Trophoblast cell (in vitro differentiated cells and primary cell): ENCODE measurements at regions not wholly inside any gene's neighbourhood (a gene's known extent, or its start where the extent isn't known, plus 50 kb on each side); places are given as distances from the start of the nearest gene placed in this dataset.

Source experiments
- DNase-seq, 2 donors: peaks; one replicate each; pipeline ENCODE4 v3.0.0-alpha.2; 2016
- H2AFZ ChIP-seq: 2 replicates; pipeline ENCODE4 v1.6.1; 2013; ENCODE audit warnings: low read length, moderate library complexity, mild to moderate bottlenecking; ENCODE audit not compliant: insufficient read depth, poor library complexity
- H2AK5ac ChIP-seq: 2 replicates; pipeline ENCODE4 v1.6.1; 2013; ENCODE audit warnings: mild to moderate bottlenecking, low read length
- H2BK120ac ChIP-seq: 2 replicates; pipeline ENCODE4 v1.6.1; 2013; ENCODE audit warnings: low read length, mild to moderate bottlenecking, moderate library complexity; ENCODE audit not compliant: insufficient read depth, poor library complexity
- H2BK12ac ChIP-seq: 2 replicates; pipeline ENCODE4 v1.6.1; 2013; ENCODE audit warnings: mild to moderate bottlenecking, low read length, moderate library complexity
- H2BK5ac ChIP-seq: 2 replicates; pipeline ENCODE4 v1.6.1; 2013; ENCODE audit warnings: low read length, low read depth, moderate library complexity, mild to moderate bottlenecking; ENCODE audit not compliant: poor library complexity
- H3K14ac ChIP-seq: 2 replicates; pipeline ENCODE4 v1.6.1; 2013; ENCODE audit warnings: mild to moderate bottlenecking, low read length
- H3K18ac ChIP-seq: 2 replicates; pipeline ENCODE4 v1.6.1; 2013; ENCODE audit warnings: mild to moderate bottlenecking, low read length
- H3K23ac ChIP-seq: 2 replicates; pipeline ENCODE4 v1.6.1; 2013; ENCODE audit warnings: low read length
- H3K27ac ChIP-seq: 2 replicates; pipeline ENCODE4 v1.5.1; 2013; ENCODE audit warnings: low read depth, mild to moderate bottlenecking, inconsistent platforms, low read length, moderate library complexity
- H3K27me3 ChIP-seq: 2 replicates; pipeline ENCODE4 v1.6.1; 2013; ENCODE audit warnings: inconsistent platforms, mild to moderate bottlenecking, low read length, moderate library complexity; ENCODE audit not compliant: insufficient read depth
- H3K36me3 ChIP-seq, 2 experiments: 1 replicate in 1 of 2; 2 replicates in 1 of 2; pipeline ENCODE4 v1.6.1; 2013; ENCODE audit warnings: low read length in 2 of 2, mild to moderate bottlenecking in 2 of 2, moderate library complexity in 1 of 2; ENCODE audit not compliant: insufficient read depth in 2 of 2, control insufficient read depth in 1 of 2
- H3K4ac ChIP-seq: 2 replicates; pipeline ENCODE4 v1.6.1; 2013; ENCODE audit warnings: low read depth, mild to moderate bottlenecking, low read length, moderate library complexity
- H3K4me1 ChIP-seq, 2 experiments: 1 replicate in 1 of 2; 2 replicates in 1 of 2; pipeline ENCODE4 v1.6.1; 2013; ENCODE audit warnings: low read length in 2 of 2, mild to moderate bottlenecking in 2 of 2, moderate library complexity in 1 of 2; ENCODE audit not compliant: insufficient read depth in 2 of 2, control insufficient read depth in 1 of 2
- H3K4me2 ChIP-seq: 2 replicates; pipeline ENCODE4 v1.6.1; 2013; ENCODE audit warnings: inconsistent platforms, mild to moderate bottlenecking, low read length, moderate library complexity
- H3K4me3 ChIP-seq: 2 replicates; pipeline ENCODE4 v1.5.1; 2013; ENCODE audit warnings: mild to moderate bottlenecking, low read depth, low read length, inconsistent platforms
- H3K79me1 ChIP-seq: one replicate; pipeline ENCODE4 v1.6.1; 2013; ENCODE audit warnings: low read length
- H3K79me2 ChIP-seq: 2 replicates; pipeline ENCODE4 v1.6.1; 2013; ENCODE audit warnings: low read length, mild to moderate bottlenecking; ENCODE audit not compliant: control insufficient read depth, insufficient read depth, poor library complexity
- H3K9ac ChIP-seq: 2 replicates; pipeline ENCODE4 v1.6.1; 2013; ENCODE audit warnings: mild to moderate bottlenecking, low read length
- H3K9me3 ChIP-seq: 2 replicates; pipeline ENCODE4 v1.6.1; 2013; ENCODE audit warnings: low read depth, mild to moderate bottlenecking, control low read depth, inconsistent platforms, low read length; ENCODE audit not compliant: insufficient read depth
- H4K12ac ChIP-seq: 2 replicates; pipeline ENCODE4 v1.6.1; 2013; ENCODE audit warnings: low read depth, mild to moderate bottlenecking, low read length, moderate library complexity
- H4K8ac ChIP-seq: 2 replicates; pipeline ENCODE4 v1.6.1; 2013; ENCODE audit warnings: low read depth, mild to moderate bottlenecking, low read length, moderate library complexity
- H4K91ac ChIP-seq: one replicate; pipeline ENCODE4 v1.6.1; 2013; ENCODE audit warnings: low read depth, mild to moderate bottlenecking, low read length, moderate library complexity
- WGBS: extraction: QIAGEN DNeasy Blood & Tissue Kit; methylation state at CpG from one replicate; pipeline ENCODE4 v1.1.7; 2013; ENCODE audit warnings: missing lambda C conversion rate; ENCODE audit not compliant: insufficient read length, insufficient coverage; ENCODE audit errors: extremely low coverage; 5-methylcytosine and 5-hydroxymethylcytosine counted together

DNA sequence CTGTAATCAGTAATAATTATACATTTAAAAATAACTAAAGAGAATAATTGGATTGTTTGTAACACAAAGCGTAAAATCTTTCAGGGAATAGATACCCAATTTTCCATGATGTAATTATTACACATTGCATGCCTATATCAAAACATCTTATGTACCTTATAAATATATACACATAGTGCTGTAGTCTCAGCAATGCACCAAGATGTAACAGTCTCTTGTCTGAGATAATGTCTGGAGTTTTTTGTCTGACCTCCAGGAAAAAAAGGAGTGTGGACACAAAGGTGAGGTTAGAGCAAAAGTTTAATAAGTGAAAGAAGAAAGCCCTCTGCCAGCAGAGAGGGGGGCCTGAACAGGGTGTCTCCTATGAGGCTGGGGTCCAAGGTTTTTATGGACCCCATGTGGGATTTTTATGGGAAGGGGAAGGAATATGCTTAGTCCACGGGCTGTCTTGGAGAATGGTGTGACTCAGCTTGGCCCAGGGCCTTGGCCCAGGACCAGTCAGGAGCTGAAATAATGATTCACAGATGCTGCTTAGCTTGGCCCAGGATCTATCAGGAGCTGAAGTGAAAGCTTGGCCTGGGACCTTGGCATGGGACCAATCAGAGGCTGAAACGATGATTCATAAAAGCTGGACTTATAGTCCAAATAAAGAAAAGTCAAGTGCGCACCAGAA, 545.0 kb downstream of the ZPLD1 start:
- H3K79me2 ChIP-seq = no peaks in the 10 kb centered on the region
- no CpG with 5 or more reads among the region's 4 CpGs for WGBS
- DNase-seq = no peak
- no peak overlapping the region for H3K14ac ChIP-seq
- no peaks in the 10 kb centered on the region for H3K79me1 ChIP-seq
- H2BK12ac ChIP-seq = no peak overlapping the region
- H3K18ac ChIP-seq = no peak overlapping the region
- H3K4me2 ChIP-seq = no peak overlapping the region
- H3K4me3 ChIP-seq = no peak overlapping the region
- H3K4ac ChIP-seq = no peak overlapping the region
- no peaks in the 10 kb centered on the region for H3K27me3 ChIP-seq
- H2BK5ac ChIP-seq = no peak overlapping the region
- H3K27ac ChIP-seq = no peak overlapping the region
- no peak overlapping the region for H3K23ac ChIP-seq
- no peak overlapping the region for H2AFZ ChIP-seq
- peak overlapping the region; percentile 52 for H3K9ac ChIP-seq
- H4K12ac ChIP-seq = no peak overlapping the region
- no peak overlapping the region for H4K8ac ChIP-seq
- no peaks in the 10 kb centered on the region for H3K4me1 ChIP-seq
- no peak overlapping the region for H2AK5ac ChIP-seq
- no peak overlapping the region for H2BK120ac ChIP-seq
- H3K9me3 ChIP-seq = no peaks in the 10 kb centered on the region
- no peak overlapping the region for H4K91ac ChIP-seq
- H3K36me3 ChIP-seq = no peaks in the 10 kb centered on the region

DNA sequence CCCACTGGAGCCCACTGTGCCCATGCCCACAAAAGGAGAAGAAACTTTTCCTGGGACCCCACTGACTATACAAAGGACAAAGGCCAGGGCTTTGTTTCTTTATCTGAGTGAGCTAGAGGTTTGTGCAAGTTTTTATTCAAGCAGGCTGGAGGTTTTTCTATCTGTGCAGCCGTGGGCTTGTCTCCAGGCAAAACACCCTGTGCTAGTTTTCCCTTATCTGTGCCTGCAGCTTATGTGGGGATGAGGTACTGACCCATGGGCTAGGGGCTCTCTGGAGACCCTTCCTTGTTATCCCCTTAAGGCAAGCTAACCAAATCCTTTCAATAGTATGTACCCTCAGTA, 545.5 kb downstream of the ZPLD1 start:
- no peak overlapping the region for H3K4me3 ChIP-seq
- H3K14ac ChIP-seq = no peak overlapping the region
- no peak overlapping the region for H4K91ac ChIP-seq
- no peak for DNase-seq
- H3K79me1 ChIP-seq = no peaks in the 10 kb centered on the region
- H2BK12ac ChIP-seq = no peak overlapping the region
- H3K23ac ChIP-seq = no peak overlapping the region
- H2BK120ac ChIP-seq = no peak overlapping the region
- H2AFZ ChIP-seq = no peak overlapping the region
- no peak overlapping the region for H2BK5ac ChIP-seq
- no peak overlapping the region for H3K9ac ChIP-seq
- no peaks in the 10 kb centered on the region for H3K4me1 ChIP-seq
- no peaks in the 10 kb centered on the region for H3K79me2 ChIP-seq
- no peak overlapping the region for H4K12ac ChIP-seq
- no peaks in the 10 kb centered on the region for H3K27me3 ChIP-seq
- no CpG with 5 or more reads among the region's 1 CpG for WGBS
- H3K18ac ChIP-seq = no peak overlapping the region
- H3K4me2 ChIP-seq = no peak overlapping the region
- H3K9me3 ChIP-seq = no peaks in the 10 kb centered on the region
- H4K8ac ChIP-seq = no peak overlapping the region
- H3K27ac ChIP-seq = no peak overlapping the region
- no peak overlapping the region for H3K4ac ChIP-seq
- H2AK5ac ChIP-seq = no peak overlapping the region
- no peaks in the 10 kb centered on the region for H3K36me3 ChIP-seq

DNA sequence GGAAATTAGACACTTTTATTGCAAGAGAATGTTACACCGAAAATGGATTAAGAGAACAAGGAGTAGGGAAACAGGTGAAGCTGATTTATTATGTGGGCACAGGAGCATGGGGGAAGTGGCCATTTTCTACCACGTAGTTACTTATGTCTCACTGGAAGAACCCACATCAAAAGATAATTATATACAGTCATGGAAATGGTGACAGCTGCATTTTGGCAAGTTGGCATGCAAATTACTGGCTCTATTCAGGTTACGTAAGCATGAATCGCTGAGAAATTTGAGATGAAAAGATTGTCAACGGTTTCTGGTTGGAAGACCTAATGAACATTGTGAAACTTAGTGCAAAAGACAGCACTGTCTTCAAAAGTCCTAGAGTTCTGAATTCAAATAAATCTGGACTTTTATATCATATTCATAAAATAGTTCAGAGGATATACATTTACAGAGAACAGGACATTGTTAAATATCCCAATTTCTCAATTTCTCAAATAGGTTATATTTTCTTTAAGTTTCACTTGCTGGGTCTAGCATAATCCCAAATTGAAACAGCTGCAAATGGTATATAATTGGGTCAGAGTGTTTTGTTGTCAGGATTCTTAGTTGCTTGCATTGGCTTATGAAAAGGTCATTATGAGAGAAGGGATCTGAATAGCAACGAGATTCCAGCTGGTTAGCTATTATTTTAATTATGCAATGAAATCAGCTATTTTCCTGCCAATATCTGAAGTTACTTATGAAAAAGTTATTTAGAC, 567.8 kb downstream of the ZPLD1 start:
- Histone ChIP-seq H3K9me3 (no peaks in the 10 kb centered on the region), H3K79me2 (no peaks in the 10 kb centered on the region), H3K27me3 (no peaks in the 10 kb centered on the region), H3K18ac (no peak overlapping the region), H4K8ac (no peak overlapping the region), H2BK5ac (no peak overlapping the region), H3K36me3 (no peaks in the 10 kb centered on the region), H3K9ac (no peak overlapping the region), H3K27ac (no peak overlapping the region), H4K12ac (no peak overlapping the region), H2BK12ac (no peak overlapping the region), H3K23ac (no peak overlapping the region), H3K14ac (no peak overlapping the region), H3K4me2 (no peak overlapping the region), H2BK120ac (no peak overlapping the region), H3K79me1 (no peaks in the 10 kb centered on the region), H2AK5ac (no peak overlapping the region), H3K4me1 (no peaks in the 10 kb centered on the region), H3K4me3 (no peak overlapping the region), H4K91ac (no peak overlapping the region), H3K4ac (no peak overlapping the region), H2AFZ (no peak overlapping the region)
- DNase-seq = peak in 1 of 2 donors; percentile 16
- no CpG with 5 or more reads among the region's 6 CpGs for WGBS

DNA sequence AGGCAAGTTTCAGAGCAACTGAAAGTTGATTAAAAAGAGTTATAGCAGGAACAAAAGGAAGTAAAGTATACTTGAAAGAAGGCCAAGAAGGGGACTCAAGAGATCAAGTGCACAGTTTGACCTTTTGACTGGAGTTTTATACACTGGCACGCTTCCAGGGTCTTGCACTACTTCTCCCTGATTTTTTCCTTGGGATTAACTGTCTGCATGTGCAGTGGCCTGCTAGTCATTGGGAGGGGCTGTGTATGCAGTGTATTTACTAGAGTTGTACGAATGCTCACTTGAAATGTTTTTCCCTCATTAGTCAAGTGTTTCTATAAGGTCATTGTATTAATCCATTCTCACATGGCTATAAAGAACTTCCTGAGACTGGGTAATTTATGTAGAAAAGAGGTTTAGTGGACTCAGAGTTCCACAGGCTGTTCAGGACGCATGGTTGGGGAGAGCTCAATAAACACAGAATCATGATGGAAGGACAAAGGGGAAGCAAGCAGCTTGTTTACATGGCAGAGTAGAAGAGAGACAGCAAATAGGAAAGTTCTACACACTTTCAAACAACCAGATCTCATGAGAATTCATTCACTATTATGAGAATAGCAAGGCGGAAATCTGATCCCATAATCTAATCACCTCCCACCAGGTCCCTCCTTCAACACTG, 571.8 kb downstream of the ZPLD1 start:
- Histone ChIP-seq H3K36me3 (no peaks in the 10 kb centered on the region), H3K23ac (no peak overlapping the region), H3K27ac (no peak overlapping the region), H2AK5ac (no peak overlapping the region), H3K4me2 (no peak overlapping the region), H2BK12ac (no peak overlapping the region), H4K12ac (no peak overlapping the region), H4K8ac (no peak overlapping the region), H3K79me1 (no peaks in the 10 kb centered on the region), H3K9me3 (no peaks in the 10 kb centered on the region), H3K4me1 (no peaks in the 10 kb centered on the region), H3K27me3 (no peaks in the 10 kb centered on the region), H2BK120ac (no peak overlapping the region), H3K18ac (no peak overlapping the region), H3K4ac (no peak overlapping the region), H3K4me3 (no peak overlapping the region), H2BK5ac (no peak overlapping the region), H3K9ac (no peak overlapping the region), H2AFZ (no peak overlapping the region), H4K91ac (no peak overlapping the region), H3K14ac (no peak overlapping the region), H3K79me2 (no peaks in the 10 kb centered on the region)
- WGBS = no CpG with 5 or more reads among the region's 4 CpGs
- DNase-seq = no peak
